A673 (cell line): ENCODE measurements at regions not wholly inside any gene's neighbourhood (a gene's known extent, or its start where the extent isn't known, plus 50 kb on each side); places are given as distances from the start of the nearest gene placed in this dataset.

Experiments
- EZH2 ChIP-seq: fragments of 200-600 bp; sonication (generic); IDR thresholded peaks from 2 replicates; pipeline ENCODE4 v1.6.1; 2017; ENCODE audit warnings: borderline replicate concordance, low read depth, mild to moderate bottlenecking, mixed read lengths, antibody characterized with exemption, low read length; ENCODE audit not compliant: poor library complexity, severe bottlenecking
- TF ChIP-seq, protein P1 (sequence below): fragments of 300-800, 200-600 bp; sonication (generic); conservative IDR thresholded peaks from 2 replicates; pipeline ENCODE4 v1.5.1; 2017; ENCODE audit warnings: low read depth, mild to moderate bottlenecking, antibody characterized with exemption, low read length, moderate library complexity, mixed read lengths

DNA sequence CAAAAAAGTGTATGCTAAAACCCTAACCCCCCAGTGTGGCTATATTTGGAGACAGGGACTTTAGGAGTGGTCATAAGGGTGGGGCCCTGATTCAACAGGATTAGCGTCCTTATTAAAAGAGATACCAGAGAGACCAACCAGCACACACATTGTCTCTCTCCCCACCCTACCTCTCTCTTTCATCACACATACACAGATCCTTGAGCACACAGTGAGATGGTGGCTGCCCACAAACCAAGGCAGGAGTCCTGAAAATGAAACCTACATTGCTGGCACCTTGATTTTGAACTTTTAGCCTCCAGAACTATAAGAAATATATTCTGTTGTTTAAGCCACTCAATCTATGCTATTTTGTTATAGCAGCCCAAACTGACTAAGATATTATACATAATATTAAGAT, 224.2 kb downstream of the KDR start:
- TF ChIP-seq, protein P1, sequence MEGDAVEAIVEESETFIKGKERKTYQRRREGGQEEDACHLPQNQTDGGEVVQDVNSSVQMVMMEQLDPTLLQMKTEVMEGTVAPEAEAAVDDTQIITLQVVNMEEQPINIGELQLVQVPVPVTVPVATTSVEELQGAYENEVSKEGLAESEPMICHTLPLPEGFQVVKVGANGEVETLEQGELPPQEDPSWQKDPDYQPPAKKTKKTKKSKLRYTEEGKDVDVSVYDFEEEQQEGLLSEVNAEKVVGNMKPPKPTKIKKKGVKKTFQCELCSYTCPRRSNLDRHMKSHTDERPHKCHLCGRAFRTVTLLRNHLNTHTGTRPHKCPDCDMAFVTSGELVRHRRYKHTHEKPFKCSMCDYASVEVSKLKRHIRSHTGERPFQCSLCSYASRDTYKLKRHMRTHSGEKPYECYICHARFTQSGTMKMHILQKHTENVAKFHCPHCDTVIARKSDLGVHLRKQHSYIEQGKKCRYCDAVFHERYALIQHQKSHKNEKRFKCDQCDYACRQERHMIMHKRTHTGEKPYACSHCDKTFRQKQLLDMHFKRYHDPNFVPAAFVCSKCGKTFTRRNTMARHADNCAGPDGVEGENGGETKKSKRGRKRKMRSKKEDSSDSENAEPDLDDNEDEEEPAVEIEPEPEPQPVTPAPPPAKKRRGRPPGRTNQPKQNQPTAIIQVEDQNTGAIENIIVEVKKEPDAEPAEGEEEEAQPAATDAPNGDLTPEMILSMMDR = no peak
- TF ChIP-seq EZH2 = no peak
